Lower leg skin (tissue), 3 donors: ENCODE measurements at regions not wholly inside any gene's neighbourhood (a gene's known extent, or its start where the extent isn't known, plus 50 kb on each side); places are given as distances from the start of the nearest gene placed in this dataset.

ENCODE experiments used
- CTCF ChIP-seq, 3 donors: fragments of 450-650 bp; IDR thresholded peaks; one replicate each; pipeline ENCODE4 v1.5.1; 2016; ENCODE audit warnings: antibody characterized with exemption in 3 of 3, mild to moderate bottlenecking in 3 of 3, moderate library complexity in 2 of 3
- POLR2A ChIP-seq, 2 donors: fragments of 450-650 bp; IDR thresholded peaks; one replicate each; pipeline ENCODE4 v1.6.1; 2016 to 2017; ENCODE audit warnings: antibody characterized with exemption in 2 of 2, mild to moderate bottlenecking in 1 of 2, moderate library complexity in 1 of 2

GRCh38 chr4:186789651-186790050 is 66.0 kb upstream of the FAT1 start:
- TF ChIP-seq CTCF (IDR thresholded peaks at IDR 0.05) (no peak), POLR2A (IDR thresholded peaks at IDR 0.05) (no peak)
